ENCODE measurements at regions not wholly inside any gene's neighbourhood (a gene's known extent, or its start where the extent isn't known, plus 50 kb on each side); places are given as distances from the start of the nearest gene placed in this dataset.

- DNase-seq = no peak
These were observed 539.4 kb upstream of the TNP1 start for GRCh38 chr2:217399291-217399690.

DNA sequence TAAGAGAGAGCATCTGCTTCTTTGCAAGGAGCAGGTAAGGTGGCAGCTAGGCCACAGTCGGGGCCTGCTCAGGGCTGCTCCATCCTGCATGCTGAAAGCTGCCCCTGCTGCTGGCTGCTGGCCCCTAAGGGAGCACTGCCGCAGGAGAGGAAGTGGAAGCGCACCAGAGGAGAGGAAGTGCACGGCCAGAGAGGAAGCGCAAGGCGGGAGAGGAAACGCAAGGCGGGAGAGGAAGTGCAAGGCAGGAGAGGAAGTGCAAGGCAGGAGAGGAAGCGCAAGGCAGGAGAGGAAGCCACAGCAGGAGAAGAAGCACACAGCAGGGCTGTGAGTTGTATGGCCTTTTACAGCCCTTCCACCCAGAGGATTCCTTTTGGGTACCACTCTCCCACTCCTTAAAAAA is 539.0 kb upstream of the TNP1 start:
- peak; percentile 0 for DNase-seq

DNA sequence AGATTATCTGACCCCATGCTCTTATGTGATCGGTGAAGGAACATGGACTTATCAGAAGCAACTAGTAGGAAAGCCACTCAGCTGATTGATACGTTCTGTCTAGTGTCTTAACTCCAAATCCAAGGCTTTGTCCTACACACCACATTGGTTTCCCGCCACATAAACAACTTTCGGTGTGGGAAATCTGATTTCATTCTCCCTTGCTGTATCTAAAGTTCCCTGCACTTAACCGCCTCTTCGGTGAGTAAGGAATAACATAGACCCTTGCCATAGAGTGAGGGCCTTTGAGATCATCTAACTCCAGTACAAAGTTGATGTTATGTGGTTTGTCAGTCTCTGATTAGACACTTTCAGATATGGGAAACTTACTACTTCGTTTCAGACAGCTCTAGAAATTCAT is 538.2 kb upstream of the TNP1 start:
- DNase-seq = no peak

- no peak for DNase-seq
These were observed 536.7 kb upstream of the TNP1 start for GRCh38 chr2:217396586-217396985.

- DNase-seq = no peak
These were observed 536.3 kb upstream of the TNP1 start for GRCh38 chr2:217396165-217396564.

- DNase-seq = no peak
These were observed 534.9 kb upstream of the TNP1 start for GRCh38 chr2:217394510-217395351.

DNA sequence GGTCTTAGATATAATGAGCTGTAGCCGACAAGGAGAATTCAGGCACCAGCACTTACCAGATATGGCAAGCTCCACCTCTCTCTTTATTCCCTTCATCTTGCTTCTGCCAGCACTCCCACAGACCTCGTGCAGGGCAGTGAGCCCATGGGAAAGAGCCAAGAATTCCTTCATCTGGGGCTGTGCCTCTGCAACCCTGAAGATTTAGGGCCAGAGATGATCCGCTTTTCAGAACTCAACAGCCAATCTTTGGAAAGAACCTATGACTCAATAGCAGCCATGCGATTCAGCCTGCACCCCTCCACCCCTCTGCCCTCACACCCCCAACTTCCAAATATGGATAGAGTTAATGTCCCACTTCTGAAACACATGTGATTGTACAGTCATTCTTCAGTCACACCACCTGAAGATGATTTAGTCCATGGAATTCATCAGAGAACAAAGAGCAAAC is 533.7 kb upstream of the TNP1 start:
- DNase-seq = no peak

DNA sequence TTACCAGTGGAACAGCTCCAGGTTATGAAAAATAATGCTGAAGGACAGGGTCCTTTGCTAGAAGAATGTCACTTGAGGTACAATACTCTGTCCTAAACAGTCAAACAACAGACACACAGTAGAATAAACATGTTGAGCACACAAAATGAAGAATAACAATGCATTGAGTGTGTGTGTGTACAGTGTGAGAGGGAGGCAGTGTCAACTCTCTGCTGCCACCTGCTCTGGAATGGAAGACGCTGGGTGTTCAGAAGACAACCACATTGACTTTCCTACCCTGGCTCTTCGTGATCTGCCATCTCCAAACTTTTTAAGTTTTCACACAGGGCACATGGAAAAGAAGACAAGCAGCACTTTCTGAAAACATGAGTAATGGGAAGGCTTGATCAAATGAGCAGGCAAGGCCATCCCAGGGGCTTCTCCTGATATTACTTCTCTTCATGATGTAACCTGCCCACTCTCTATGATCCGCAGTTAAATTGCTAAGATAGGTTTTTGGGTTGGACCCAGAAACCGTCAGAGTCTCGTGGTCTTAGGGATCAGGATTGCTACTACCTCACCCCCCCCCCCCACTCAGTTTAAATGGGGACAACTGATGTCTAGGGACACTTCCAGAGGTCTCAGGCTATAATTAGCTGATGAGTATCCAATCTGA is 533.2 kb upstream of the TNP1 start:
- no peak for DNase-seq

GRCh38 chr2:217387776-217388387 is 528.0 kb upstream of the TNP1 start:
- no peak for DNase-seq

GRCh38 chr2:217386041-217386440 is 526.2 kb upstream of the TNP1 start:
- no peak for DNase-seq

GRCh38 chr2:217383620-217384019 is 523.8 kb upstream of the TNP1 start:
- DNase-seq = no peak

DNA sequence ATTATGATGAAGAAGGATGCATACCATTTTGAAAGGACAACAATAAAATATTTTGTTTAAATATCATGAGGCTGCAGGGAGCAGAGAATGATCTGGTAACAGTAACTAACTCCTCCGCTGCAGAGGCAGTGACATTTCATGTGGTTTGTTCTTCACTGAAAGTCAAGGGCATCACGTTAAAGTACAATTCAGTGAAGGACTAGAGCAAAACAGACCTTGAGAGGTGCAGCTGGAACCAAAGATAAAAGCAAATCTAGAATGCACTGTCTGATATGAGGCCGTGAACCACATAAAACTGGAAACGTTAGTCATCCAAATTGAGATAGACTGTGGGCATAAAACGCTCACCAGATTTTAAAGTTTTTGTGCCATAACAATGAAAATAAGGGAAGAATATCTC is 522.9 kb upstream of the TNP1 start:
- DNase-seq = no peak

GRCh38 chr2:217379807-217380206 is 519.9 kb upstream of the TNP1 start:
- DNase-seq = no peak

- no peak for DNase-seq
These were observed 512.9 kb upstream of the TNP1 start for GRCh38 chr2:217372794-217373193.

GRCh38 chr2:217371781-217372213 is 511.9 kb upstream of the TNP1 start:
- no peak for DNase-seq

- no peak for DNase-seq
These were observed 510.5 kb upstream of the TNP1 start for GRCh38 chr2:217370391-217370790.

GRCh38 chr2:217367464-217367863 is 507.6 kb upstream of the TNP1 start:
- no peak for DNase-seq

DNA sequence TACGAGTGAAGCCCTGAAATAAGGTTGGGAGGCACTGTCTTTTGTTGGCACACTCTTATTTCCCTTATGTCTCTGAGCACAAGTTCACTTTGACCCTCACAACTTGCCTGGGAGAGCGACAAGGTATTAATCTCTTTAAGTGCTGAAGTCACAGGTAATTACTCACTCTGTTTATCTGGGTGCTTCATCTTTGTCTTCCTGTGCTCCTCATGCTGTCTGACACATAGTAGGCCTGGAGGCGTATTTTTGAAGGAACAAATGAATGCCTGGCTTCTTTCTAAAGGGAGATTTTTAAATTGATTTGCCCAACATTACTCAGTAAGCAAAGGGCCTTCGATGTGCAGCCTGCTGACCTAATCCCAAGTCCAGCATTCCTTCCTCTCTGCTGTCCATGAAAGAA is 507.1 kb upstream of the TNP1 start:
- no peak for DNase-seq

GRCh38 chr2:217366266-217366895 is 506.5 kb upstream of the TNP1 start:
- DNase-seq = no peak

- no peak for DNase-seq
These were observed 505.8 kb upstream of the TNP1 start for GRCh38 chr2:217365656-217366055.

DNA sequence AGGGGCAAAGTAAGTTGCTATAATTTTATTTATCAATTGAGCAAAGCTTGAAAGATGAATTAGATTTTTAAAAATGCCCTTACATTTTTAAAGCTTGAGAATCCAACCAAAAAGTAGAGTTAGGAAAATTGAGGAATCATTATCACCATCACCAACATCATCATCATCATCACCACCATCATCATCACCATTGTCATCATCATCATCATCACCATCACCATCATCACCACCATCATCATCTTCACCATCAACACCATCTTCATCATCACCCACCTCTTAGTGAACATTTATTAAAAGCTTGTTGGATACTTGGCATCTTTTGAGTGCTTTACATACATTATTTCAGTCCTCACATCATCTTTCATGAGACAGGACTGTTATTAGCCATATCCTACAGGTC is 504.4 kb upstream of the TNP1 start:
- no peak for DNase-seq

DNA sequence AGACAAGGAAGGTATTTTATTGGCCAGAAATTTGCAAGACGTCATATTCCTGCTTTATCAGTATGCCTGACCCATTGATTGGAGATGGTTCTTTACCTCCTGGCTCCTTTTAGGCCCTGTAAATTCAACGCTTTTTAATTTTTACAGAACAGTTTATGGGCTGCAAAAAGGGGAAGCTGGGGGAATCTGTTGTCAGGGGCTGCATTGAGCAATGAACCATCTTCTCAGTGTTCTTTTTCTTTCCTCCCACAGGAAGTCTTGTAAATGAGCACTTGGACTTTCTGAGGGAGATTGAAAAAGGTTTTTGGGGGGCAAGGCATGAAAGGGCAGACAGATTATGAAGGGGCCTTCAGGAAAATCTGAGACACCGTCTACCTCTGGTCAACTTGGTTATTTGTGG is 503.6 kb upstream of the TNP1 start:
- DNase-seq = no peak

- DNase-seq = no peak
These were observed 502.8 kb upstream of the TNP1 start for GRCh38 chr2:217362710-217363109.

GRCh38 chr2:217362286-217362685 is 502.4 kb upstream of the TNP1 start:
- no peak for DNase-seq

All from CD4-positive, alpha-beta T cell treated with Interleukin-10 for 1 hour (primary cell).